Erythroblast (primary cell): ENCODE measurements at regions not wholly inside any gene's neighbourhood (a gene's known extent, or its start where the extent isn't known, plus 50 kb on each side); places are given as distances from the start of the nearest gene placed in this dataset.

ENCODE experiments used
- DNase-seq, 2 experiments: peaks; one replicate each; lab custom pipeline; 2025; lab: John Stamatoyannopoulos, UW
- GATA1 ChIP-seq: IDR thresholded peaks from 2 replicates; pipeline ENCODE4 v1.6.1; 2011; ENCODE audit warnings: low read depth, mild to moderate bottlenecking, control low read depth, low read length, moderate library complexity
- POLR2A ChIP-seq: IDR thresholded peaks from 2 replicates; pipeline ENCODE4 v1.6.1; 2011; ENCODE audit warnings: mild to moderate bottlenecking, low read length

GRCh38 chr3:95626107-95626506 is 1188.3 kb upstream of the EPHA6 start:
- no peak for DNase-seq
- TF ChIP-seq GATA1 (no peak), POLR2A (no peak)

GRCh38 chr3:95627293-95627692 is 1187.1 kb upstream of the EPHA6 start:
- no peak for DNase-seq

GRCh38 chr3:95627697-95628096 is 1186.7 kb upstream of the EPHA6 start:
- no peak for DNase-seq
- TF ChIP-seq POLR2A (no peak), GATA1 (no peak)

More at GRCh38 chr3:95627293-95627692, 1187.1 kb upstream of the EPHA6 start:
- TF ChIP-seq POLR2A (no peak), GATA1 (no peak)

- DNase-seq, result no peak
- TF ChIP-seq POLR2A (no peak), GATA1 (no peak)
These were observed 1184.6 kb upstream of the EPHA6 start for GRCh38 chr3:95629802-95630201.

GRCh38 chr3:95645291-95645690 is 1169.1 kb upstream of the EPHA6 start:
- no peak for DNase-seq
- no peak for TF ChIP-seq GATA1
- TF ChIP-seq POLR2A, result no peak

GRCh38 chr3:95654570-95655362 is 1159.6 kb upstream of the EPHA6 start:
- no peak for DNase-seq

GRCh38 chr3:95655363-95655986 is 1158.9 kb upstream of the EPHA6 start:
- no peak for TF ChIP-seq POLR2A
- TF ChIP-seq GATA1, result no peak
- no peak for DNase-seq

More at GRCh38 chr3:95654570-95655362, 1159.6 kb upstream of the EPHA6 start:
- no peak for TF ChIP-seq GATA1
- TF ChIP-seq POLR2A, result no peak

GRCh38 chr3:95670765-95671164 is 1143.6 kb upstream of the EPHA6 start:
- no peak for TF ChIP-seq GATA1
- no peak for TF ChIP-seq POLR2A
- no peak for DNase-seq

GRCh38 chr3:95673215-95673614 is 1141.2 kb upstream of the EPHA6 start:
- no peak for DNase-seq

GRCh38 chr3:95705786-95706418 is 1108.5 kb upstream of the EPHA6 start:
- no peak for TF ChIP-seq GATA1
- no peak for TF ChIP-seq POLR2A
- DNase-seq, result no peak

More at GRCh38 chr3:95673215-95673614, 1141.2 kb upstream of the EPHA6 start:
- no peak for TF ChIP-seq POLR2A
- TF ChIP-seq GATA1, result no peak

GRCh38 chr3:95707268-95707667 is 1107.1 kb upstream of the EPHA6 start:
- DNase-seq, result no peak
- TF ChIP-seq GATA1 (no peak), POLR2A (no peak)

GRCh38 chr3:95710684-95711083 is 1103.7 kb upstream of the EPHA6 start:
- TF ChIP-seq POLR2A (no peak), GATA1 (no peak)
- DNase-seq, result no peak

GRCh38 chr3:95711789-95712188 is 1102.6 kb upstream of the EPHA6 start:
- TF ChIP-seq GATA1 (no peak), POLR2A (no peak)
- DNase-seq, result no peak

GRCh38 chr3:95715128-95715527 is 1099.3 kb upstream of the EPHA6 start:
- no peak for DNase-seq
- TF ChIP-seq POLR2A (no peak), GATA1 (no peak)

GRCh38 chr3:95717048-95717447 is 1097.3 kb upstream of the EPHA6 start:
- TF ChIP-seq GATA1, result no peak

More at GRCh38 chr3:95717048-95717447, 1097.3 kb upstream of the EPHA6 start:
- DNase-seq, result no peak
